NCI-H226 (cell line): ENCODE measurements at regions not wholly inside any gene's neighbourhood (a gene's known extent, or its start where the extent isn't known, plus 50 kb on each side); places are given as distances from the start of the nearest gene placed in this dataset.
"Not testable (repeated sequence)": the region's sequence is repeated elsewhere in the genome, so short reads cannot be mapped to it uniquely, and the experiment has no call there.

Experiments used
- DNase-seq: peaks from one replicate; pipeline ENCODE4 v3.0.0-alpha.2; 2015

DNA sequence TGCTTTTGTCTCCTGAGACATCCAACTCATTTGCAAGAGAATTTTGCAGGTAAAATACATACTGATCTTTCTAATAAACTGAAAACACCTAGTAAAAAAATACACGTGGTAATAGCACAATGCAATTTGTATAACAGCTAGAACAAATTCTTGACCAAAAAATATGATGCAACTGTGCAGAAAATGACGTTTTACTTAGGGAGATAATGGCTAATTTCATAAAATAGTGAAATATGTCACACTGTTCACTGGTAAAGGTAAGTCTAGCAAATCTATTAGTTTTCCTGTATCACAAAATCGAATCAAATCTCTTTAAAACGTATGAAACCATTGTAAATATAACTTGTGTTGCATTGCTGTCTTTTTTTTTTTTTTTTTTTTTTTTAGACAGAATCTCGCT, 130.0 kb downstream of the VPREB1 start:
- no peak for DNase-seq

DNA sequence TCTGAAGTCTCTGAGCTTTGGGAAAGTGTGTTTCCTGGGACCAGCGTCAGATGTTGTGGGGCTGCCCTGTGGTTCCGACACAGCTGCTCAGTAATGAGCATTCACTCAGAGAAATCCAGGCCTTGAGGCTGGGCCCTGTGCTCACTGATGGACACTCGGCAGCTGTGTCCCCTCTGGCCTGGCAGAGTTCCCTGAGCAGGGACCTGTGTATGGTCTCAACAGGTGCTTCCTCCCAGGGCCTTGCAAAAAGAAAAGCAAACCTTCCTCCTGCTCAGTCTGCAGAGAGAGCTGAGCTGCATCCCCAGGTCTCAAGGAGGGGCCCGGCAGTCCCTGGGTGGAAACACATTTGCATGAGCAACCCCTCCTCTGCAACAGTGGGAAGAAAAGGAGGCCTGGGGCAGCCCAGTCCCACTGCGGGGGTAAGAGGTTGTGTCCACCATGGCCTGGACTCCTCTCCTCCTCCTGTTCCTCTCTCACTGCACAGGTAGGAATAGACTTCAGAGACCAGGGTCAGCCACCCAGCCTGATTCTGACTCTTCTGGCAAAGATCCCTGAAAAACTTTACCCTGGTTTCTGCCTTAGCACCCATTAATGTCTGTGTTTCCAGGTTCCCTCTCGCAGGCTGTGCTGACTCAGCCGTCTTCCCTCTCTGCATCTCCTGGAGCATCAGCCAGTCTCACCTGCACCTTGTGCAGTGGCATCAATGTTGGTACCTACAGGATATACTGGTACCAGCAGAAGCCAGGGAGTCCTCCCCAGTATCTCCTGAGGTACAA, 131.2 kb downstream of the VPREB1 start:
- DNase-seq: no peak

DNA sequence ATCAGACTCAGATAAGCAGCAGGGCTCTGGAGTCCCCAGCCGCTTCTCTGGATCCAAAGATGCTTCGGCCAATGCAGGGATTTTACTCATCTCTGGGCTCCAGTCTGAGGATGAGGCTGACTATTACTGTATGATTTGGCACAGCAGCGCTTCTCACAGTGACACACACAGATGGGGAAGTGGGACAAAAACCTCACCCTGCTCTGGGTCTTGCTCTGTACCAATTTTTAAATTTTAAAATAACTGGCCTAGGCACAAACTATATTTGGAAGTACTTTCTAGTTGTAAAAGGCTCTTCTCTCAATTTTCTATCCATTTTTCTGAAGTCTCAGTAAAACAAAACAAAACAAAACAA, 131.7 kb downstream of the VPREB1 start:
- no peak for DNase-seq

DNA sequence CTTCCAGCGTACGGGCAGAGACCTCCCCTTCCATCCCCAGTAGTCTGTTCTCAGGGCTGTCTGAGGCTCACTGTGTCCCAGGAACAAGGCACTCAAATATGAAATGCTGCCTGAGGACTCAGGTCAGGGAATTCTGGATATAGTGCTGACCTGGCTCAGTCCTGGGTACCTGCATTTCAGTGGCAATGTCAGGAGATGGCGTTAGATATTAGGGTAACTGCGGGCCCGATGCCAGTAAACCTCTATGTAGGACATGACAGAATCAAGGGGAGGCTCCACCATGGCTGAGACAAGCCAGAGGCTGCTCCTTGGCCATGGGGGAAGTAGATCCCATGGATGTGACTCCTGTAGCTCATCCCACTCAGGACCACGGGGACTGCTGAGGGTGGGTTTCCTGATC, 131.7 kb downstream of the ZNF280B start:
- DNase-seq: not testable (repeated sequence)

DNA sequence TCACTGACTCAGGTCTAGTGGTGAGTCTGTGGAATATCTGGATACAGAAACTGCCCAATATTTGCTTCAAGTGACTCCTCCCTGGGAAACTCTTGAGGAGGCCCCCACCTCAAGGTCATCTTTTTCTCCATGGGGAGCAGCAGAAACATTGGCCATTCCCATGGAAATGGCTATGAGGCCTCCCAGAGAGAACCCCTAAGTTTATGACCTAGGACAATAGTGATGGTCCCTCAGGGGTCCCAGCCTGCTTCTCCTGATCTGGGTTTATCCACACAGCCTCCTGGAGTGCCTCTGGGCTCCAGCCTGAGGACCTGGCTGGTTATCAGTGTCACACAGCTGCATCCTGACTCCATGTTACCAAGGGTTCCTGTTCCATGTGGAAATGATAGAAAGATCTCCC, 131.2 kb downstream of the ZNF280B start:
- no peak for DNase-seq

DNA sequence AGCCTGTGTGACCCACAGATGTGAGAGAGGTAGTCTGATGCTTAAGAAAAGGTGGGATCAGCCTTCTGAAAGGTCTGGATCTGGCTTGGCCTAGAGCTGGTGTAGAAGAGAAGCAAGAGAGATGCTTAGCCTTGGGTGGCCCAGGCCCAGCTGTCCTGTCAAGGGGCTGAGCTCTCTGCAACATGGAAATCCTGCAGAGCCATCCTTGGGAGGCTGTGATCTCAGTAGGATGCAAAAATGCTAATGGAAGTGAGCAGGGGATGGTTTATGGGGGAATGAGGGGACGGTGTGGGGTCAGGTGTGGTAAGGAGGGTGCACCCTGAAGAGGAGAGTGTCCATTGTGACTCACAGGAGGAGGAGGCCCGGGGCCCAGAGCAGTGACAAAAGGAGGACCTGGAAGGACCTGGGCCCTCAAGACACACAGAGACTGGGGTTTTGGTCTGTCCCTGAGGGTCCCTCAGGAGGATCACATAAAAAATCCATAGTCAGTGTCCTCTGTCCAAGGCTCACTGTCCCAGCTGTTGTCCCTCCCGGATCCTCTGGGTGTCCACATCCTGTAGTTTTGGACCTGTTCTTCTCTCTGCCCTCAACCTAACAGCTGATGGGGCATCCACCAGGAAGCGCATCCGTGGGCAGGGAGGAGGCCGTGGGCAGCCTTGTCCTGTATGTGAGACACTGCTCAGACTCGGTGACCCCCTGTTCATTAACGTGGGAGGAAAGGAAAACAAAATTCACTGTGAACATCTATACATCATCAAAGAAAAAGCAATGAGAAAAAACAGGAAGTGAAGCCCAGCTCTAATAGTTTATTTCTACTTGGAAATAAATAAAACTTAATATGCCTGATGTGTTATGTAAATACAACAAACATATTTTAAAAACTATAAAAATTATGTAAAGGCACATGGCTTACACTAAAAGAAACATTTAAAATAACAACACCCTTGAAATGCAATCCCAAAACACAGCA, 129.8 kb downstream of the ZNF280B start:
- no peak for DNase-seq

DNA sequence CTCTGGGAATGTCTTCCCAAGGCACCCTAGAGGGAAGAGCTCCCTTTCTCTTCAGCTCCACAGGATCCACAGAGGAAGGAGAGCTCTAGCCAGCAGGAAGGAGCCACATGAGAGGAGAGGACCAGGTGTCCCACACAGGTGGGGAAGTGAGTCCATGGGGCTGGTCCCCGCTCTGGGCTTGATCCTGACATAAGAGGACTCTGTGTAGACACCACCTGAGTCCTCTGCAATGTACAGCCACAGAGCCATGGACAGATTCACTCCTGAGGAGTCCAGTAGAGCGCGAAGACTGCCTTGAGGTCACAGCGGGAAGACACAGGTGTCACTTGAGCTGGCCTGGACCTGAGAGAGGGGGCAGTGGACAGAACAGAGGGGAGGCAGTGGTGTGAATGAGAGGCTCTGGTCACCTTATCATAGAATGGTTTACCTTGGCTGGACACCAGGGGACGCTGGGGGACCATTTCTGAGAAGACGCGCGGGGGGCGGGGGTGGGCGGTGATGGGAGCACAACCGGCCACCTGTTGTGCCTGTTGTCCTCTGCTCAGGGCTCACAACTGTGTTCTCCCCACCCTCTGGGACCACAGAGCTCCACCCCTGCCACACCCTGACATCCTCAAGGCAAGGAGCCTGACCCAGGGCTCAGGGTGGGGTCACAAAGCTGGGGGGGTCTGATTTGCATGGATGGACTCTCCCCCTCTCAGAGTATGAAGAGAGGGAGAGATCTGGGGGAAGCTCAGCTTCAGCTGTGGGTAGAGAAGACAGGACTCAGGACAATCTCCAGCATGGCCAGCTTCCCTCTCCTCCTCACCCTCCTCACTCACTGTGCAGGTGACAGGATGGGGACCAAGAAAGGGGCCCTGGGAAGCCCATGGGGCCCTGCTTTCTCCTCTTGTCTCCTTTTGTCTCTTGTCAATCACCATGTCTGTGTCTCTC, 128.2 kb downstream of the ZNF280B start:
- DNase-seq: no peak

DNA sequence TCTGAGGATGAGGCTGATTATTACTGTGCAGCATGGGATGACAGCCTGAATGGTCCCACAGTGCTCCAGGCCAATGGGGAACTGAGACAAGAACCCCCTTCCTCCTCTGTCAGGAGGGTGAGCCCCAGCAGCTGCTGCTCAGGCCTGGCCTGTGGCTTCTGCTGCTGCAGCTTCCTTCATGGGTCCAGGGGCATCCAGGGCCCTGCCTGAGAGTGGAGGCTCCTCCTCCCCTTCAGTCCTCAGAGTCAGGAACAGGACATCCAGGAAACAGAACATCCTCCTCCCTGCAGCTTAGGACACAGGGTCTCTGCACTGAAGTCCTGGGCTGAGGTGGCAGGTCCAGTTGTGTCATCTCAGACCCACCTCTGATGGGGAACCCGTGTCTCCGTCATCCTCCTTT, 127.2 kb downstream of the ZNF280B start:
- DNase-seq: not testable (repeated sequence)

DNA sequence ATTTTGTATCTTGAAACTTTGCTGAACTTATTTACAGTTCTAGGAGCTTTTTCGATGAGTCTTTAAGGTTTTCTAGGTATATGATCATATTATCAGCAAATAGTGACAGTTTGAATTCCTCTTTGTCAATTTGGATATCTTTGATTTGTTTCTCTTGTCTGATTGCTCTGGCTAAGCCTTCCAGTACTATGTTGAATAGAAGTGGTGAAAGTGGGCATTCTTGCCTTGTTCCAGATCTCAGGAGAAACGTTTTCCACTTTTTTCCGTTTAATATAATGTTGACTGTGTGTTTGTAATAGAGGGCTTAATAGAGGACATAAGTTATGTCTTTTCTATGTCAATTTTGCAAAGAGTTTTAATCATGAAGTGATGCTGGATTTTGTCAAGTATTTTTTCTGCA, 124.3 kb downstream of the ZNF280B start:
- DNase-seq: no peak

DNA sequence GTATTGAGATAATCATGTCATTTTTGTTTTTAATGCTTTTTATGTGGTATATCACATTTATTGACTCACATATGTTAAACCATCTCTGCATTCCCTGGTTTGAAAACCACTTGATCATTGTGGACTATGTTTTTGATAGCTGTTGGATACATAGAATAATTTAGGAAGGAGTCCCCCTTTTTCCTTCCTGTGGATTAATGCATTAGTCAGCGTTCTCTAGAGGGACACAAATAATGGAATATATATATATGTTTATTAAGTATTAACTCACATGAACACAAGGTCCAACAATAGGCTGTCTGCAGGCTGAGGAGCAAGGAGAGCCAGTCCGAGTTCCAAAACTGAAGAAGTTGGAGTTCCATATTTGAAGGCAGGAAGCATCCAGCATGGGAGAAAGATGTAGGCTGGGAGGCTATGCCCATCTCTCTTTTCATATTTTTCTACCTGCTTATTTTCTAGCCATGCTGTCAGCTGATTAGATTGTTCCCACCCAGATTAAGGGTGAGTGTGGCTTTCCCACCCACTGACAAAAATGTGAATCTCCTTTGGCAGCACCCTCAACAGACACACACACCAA, 123.8 kb downstream of the ZNF280B start:
- DNase-seq: no peak

DNA sequence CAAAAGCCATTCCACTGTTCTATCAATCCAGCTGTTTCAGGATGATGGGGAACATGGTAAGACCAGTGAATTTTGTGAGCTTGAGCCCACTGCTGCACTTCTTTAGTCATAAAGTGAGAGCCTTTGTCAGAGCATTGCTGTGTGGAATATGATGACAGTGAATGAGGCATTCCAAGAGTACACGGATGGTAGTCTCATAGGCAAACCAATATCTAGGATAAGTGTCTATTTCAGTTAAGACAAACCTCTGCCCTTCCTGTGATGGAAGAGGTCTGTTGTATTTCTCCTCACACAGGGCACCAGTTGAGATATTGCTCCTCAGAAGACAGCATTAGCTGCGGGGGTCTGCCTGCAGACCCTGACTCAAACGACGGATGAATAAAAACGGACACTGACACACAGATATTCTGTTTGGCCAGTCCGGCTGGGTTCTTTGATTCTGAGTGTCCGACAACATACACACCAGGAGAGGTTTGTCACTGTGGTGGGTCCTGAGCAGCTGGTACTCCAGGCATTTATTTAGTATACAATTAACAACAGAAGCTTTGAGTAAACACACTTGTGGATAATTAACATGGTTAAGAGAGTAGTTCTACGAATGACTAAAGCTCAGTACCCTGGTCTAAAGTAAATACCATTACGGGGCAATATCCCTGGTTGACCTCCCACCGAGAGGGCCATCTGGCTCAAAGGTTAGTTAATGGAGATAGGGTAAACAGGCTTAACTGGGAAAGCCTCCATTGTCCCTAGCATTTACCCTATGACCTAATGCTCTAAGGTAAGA, 121.7 kb downstream of the ZNF280B start:
- no peak for DNase-seq

DNA sequence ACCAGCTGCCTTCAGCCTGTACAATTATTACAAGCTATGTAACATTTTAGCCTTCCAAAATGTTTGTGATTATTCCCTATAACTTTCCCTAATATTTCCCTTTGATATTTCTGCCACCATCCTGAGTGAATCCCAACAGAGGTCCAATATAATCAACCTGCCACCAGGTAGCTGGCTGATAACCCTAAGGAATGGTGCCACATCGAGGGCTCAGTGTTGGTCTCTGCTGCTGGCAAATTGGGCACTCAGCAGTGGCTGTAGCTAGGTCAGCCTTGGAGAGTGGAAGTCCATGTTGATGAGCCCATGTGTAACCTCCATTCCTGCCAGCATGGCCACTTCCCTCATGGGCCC, 121.2 kb downstream of the ZNF280B start:
- no peak for DNase-seq

DNA sequence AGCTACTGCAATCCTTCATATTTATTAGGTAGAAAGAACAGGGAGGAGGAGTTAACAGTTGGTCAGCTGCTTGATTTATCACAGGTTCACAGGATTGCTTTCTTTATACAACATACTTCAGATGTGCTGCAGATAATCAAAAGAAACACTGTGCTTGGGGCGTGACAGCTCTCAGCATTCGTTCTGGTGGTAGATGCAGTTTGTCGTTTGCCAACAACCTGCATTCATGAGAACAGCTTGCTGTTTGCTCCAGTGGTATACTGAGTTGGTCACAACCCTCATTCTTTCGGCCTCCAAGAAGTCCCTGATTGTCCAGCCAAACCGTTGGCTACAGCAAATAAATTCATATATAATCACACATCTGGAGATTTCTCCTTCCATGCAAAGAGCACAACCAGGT, 120.5 kb downstream of the ZNF280B start:
- no peak for DNase-seq

DNA sequence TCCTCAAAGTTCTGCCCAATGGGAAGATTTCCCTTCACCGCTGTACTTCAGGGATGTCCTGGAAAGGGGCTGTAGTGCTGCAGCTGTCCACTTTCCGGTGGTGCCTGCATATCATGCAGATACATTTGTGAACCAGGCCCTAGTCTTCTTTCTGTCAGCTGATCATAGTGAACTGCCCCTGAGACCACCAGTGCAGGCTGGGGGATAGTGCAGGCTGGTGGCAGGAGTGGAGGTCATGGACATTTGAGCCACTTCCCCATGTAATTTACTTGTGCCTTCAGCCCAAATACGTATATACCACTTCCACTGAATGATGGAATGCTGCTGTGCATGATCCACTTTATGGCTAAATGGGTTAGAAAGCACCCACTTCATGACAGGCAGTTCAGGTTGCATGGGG, 120.0 kb downstream of the ZNF280B start:
- DNase-seq: no peak

DNA sequence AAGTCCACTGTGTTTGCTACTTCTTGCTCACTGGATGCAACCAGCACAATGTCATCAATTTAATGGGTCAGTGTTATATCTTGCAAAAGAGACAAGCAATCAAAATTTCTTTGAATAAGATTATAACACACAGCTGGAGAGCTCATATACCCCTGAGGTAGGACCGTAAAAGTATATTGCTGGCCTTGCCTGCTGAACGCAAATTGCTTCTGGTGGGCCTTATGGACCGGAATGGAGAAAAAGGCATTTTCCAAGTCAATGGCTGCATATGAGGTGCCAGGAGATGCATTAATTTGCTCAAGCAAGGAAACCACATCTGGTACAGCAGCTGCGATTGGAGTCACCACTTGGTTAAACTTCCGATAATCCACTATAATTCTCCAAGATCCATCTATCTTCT, 119.1 kb downstream of the ZNF280B start:
- DNase-seq: no peak

DNA sequence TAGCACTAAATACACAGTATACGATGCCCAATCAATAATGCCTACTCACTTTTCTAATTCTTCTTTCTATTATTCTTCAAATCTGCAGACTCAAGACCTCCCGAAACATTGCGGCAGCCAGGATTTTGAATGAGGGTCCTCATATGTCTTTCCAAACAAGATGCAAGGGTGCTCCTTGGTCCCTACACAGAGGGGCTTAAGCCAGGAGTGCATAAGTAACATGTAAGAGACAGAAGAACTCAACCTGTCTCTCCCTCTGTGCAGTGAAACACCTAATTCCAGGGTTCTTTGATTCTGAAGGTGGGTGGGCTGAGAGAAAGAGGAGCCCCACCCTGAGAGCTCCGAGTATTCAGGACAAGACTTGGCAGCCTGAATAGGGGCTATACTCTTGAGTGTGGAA, 117.6 kb downstream of the ZNF280B start:
- DNase-seq: no peak

DNA sequence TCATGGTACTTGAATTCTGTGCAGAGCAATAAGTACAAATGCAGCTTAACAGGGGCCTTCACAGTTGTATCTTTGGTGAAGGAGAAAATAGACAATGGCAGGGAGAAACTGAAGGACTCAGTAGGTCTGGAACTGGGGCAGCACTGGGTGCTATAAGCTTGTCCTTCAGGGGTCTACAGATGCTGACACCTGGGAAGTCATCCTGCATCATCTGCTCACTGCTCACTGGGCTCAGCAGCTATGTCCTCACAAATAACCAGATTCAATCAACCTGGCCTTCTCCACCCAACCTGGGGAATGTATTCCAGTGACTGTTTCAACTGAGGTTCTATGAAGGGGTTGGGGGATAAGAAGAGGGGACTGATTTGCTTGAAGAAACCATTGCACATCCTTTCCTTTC, 117.0 kb downstream of the ZNF280B start:
- no peak for DNase-seq

DNA sequence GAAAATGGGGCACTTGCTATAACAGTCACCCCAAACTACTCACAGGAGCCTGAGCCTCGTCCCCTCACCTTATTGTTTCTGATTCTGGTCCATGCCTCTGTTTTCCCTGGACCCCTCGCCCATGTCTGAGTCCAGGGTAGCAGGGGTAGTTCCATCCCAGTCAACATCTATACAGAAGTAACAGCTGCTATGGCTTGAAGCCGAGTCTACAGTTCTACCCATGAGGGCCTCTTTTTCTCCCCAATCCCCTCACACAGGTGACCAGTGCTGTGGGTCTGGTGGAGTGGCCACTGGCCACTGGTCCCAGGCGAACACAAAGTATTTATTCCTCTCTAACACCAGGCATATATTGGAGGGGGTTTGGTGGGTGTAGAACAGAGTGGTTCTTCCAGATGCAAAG, 116.4 kb downstream of the ZNF280B start:
- no peak for DNase-seq

DNA sequence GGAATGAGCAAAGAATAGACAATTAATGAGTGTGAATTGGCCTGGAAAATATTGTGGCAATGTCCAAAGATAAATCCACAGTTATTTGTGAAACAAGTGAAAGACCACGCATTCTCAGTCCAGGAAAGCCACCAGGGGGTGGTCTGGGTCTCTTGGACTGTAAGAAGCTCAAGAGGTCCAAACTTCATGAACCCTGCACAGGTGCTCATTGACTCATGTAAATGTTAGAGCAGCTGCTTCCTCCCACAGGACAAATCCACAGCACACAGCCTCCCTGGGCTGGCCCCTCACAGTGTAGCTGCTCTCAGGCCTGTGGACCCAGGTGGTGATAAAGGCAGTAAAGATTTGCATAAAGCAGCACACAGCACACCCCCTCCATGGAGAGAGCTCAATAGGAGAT, 114.0 kb downstream of the ZNF280B start:
- no peak for DNase-seq

DNA sequence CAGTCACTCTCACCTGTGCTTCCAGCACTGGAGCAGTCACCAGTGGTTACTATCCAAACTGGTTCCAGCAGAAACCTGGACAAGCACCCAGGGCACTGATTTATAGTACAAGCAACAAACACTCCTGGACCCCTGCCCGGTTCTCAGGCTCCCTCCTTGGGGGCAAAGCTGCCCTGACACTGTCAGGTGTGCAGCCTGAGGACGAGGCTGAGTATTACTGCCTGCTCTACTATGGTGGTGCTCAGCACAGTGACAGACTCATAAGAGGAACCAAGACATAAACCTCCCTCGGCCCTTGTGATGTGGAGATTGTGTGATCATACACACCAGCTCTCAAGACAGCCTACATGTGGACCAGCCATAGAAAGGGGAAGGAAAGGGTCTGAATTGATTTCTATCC, 113.3 kb downstream of the ZNF280B start:
- DNase-seq: no peak

DNA sequence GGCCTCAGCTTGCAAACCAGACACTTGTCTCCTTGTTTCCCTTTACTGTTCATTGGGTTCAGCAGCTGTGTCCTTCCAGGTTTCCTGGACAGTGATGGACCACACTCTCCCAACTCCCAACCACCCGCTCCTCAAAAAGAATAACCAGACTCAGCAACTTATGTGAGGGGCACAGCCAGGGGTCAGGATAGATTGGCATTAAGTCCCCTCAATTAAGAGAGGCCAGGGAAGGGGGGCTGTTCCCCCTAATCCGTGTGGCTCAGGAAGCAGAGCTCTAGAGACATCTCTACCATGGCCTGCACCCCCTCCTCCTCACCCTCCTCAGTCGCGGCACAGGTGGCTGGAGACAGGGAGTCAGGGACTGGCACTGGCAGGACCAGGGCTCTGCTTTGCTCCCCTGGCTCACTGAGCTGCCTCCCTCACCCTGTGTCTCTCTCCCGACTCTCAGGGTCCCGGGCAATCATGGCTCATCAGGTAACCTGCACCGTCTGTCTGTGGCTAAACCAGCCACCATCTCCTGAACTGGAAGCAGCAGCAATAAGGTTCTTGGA, 111.7 kb downstream of the ZNF280B start:
- no peak for DNase-seq
